ENCODE measurements at regions not wholly inside any gene's neighbourhood (a gene's known extent, or its start where the extent isn't known, plus 50 kb on each side); places are given as distances from the start of the nearest gene placed in this dataset.

- peak overlapping the region; percentile 75 for H4K91ac ChIP-seq (replicated peaks; ENCODE audit: insufficient read length, low read length)
- peak overlapping the region; percentile 5; the same call in 1 of the 2 replicates for H2AFZ ChIP-seq (ENCODE audit: low read length)
- H2BK12ac ChIP-seq (ENCODE audit: low read depth, low read length): peak overlapping the region; percentile 2
- no peaks in the 10 kb centered on the region for H3K79me1 ChIP-seq (ENCODE audit: low read depth, low read length)
- peaks cover 6 to 16% (median 9%) of the 10 kb centered on the region in 4 experiments; a peak in 6 of 7 replicates for H3K4me1 ChIP-seq (replicated peaks in 1 of 4; ENCODE audit: control insufficient read depth in 3 of 4, insufficient read depth in 4 of 4, low read length in 3 of 4)
- H3K23ac ChIP-seq (ENCODE audit: insufficient read length): no peak overlapping the region
- H3K23me2 ChIP-seq (ENCODE audit: low read depth, low read length): no peaks in the 10 kb centered on the region
- POLR2A ChIA-PET (ENCODE audit: partially characterized antibody): interaction anchor here (0.8 kb wide), 1 partner anchor 39 kb away, joined by 4 read pairs; no protein-coding TSS in a partner anchor
- no peaks in the 10 kb centered on the region for H4K20me1 ChIP-seq (replicated peaks in 1 of 2; ENCODE audit: control insufficient read depth in 1 of 2, insufficient read depth in 2 of 2, low read length in 2 of 2)
- no peak overlapping the region; a peak in 2 of 7 replicates for H3K9ac ChIP-seq (replicated peaks in 1 of 4; ENCODE audit: extremely low read depth in 1 of 4, low read depth in 3 of 4, low read length in 3 of 4)
- H3K4me3 ChIP-seq (ENCODE audit: extremely low read depth in 1 of 4, insufficient read depth in 2 of 4, low read depth in 3 of 4, low read length in 4 of 4): peak overlapping the region in 1 of 4 experiments; percentile 3; a peak in 2 of 8 replicates
- H3K79me2 ChIP-seq (ENCODE audit: control insufficient read depth in 1 of 2, insufficient read depth in 2 of 2, low read length in 2 of 2): no peaks in the 10 kb centered on the region
- no peaks in the 10 kb centered on the region for H3K27me3 ChIP-seq (replicated peaks in 1 of 4; ENCODE audit: control insufficient read depth in 3 of 4, extremely low read depth in 1 of 4, insufficient read depth in 3 of 4, low read length in 3 of 4)
- no peak overlapping the region; the same call in 1 of the 2 replicates for H3K18ac ChIP-seq (ENCODE audit: extremely low read depth, low read length)
- no peak overlapping the region; the same call in 1 of the 2 replicates for H3K27ac ChIP-seq (ENCODE audit: low read depth, low read length)
- DNase-seq (ENCODE audit: low read depth in 1 of 2, low spot score in 2 of 2) (no peak), FAIRE-seq (peak; percentile 58)
- no peaks in the 10 kb centered on the region for H3K36me3 ChIP-seq (ENCODE audit: control insufficient read depth in 2 of 4, insufficient read depth in 4 of 4, low read length in 3 of 4)
- peak overlapping the region; percentile 68 for H4K5ac ChIP-seq (ENCODE audit: insufficient read length, low read depth, low read length)
- no peak overlapping the region for H2AK5ac ChIP-seq (ENCODE audit: low read depth, low read length)
- H3K4me2 ChIP-seq (ENCODE audit: insufficient read depth in 1 of 2, low read depth in 2 of 2, low read length in 2 of 2): peak overlapping the region; percentile 5 to 39; a peak in 3 of 4 replicates
- TF ChIP-seq TAF7 (optimal IDR thresholded peaks at IDR 0.05; ENCODE audit: borderline replicate concordance, low read depth, low read length) (no peak), YY1 (IDR thresholded peaks at IDR 0.05; ENCODE audit: low read depth, low read length) (0 out of 2 replicates have a peak, but pooled peaks have one; percentile 25), SIX5 (IDR thresholded peaks at IDR 0.05; ENCODE audit: low read depth, low read length) (no peak)
- H2BK15ac ChIP-seq (ENCODE audit: low read length): peak overlapping the region; percentile 73; the same call in 1 of the 2 replicates
- no peak overlapping the region for H3K14ac ChIP-seq (ENCODE audit: insufficient read length)
- no peak overlapping the region for H3K56ac ChIP-seq (replicated peaks; ENCODE audit: insufficient read length, low read depth, low read length)
- no peak overlapping the region; the same call in 1 of the 2 replicates for H2BK5ac ChIP-seq (ENCODE audit: low read depth, low read length)
- H3K9me3 ChIP-seq (ENCODE audit: insufficient read depth in 2 of 2, low read depth in 1 of 2, low read length in 1 of 2): 0 out of 4 replicates have a peak, but pooled peaks cover 0 to 5% of the 10 kb centered on the region in 2 experiments
- no peak overlapping the region for H4K8ac ChIP-seq (ENCODE audit: extremely low read depth, insufficient read depth, low read length)
- no peak overlapping the region for H3K4ac ChIP-seq (replicated peaks; ENCODE audit: insufficient read length, low read depth, low read length)
- H2BK120ac ChIP-seq (replicated peaks; ENCODE audit: low read depth, low read length): peak overlapping the region; percentile 35
- 32% methylated on average over 11 of the region's 11 CpGs; no CpG with 5 or more reads in 1 of the 2 experiments for WGBS, 2 experiments (ENCODE audit: extremely low coverage in 1 of 2, insufficient coverage in 1 of 2, insufficient read length in 1 of 2, insufficient replicate concordance in 2 of 2, low coverage in 1 of 2, low lambda C conversion rate in 2 of 2, missing lambda C conversion rate in 1 of 2)
- CTCF ChIA-PET (ENCODE audit: partially characterized antibody): interaction anchor here (0.9 to 5.4 kb wide), 5 partner anchors 15 to 100 kb away, joined by 3 to 28 read pairs (median 3); no protein-coding TSS in a partner anchor
- 0 out of 2 replicates have a peak overlapping the region, but pooled peaks have one; percentile 87 for H2BK20ac ChIP-seq (ENCODE audit: low read length)
These were observed 67.5 kb upstream of the TJP1 start for GRCh38 chr15:29889542-29890329.
